Dedifferentiated amniotic fluid mesenchymal stem cell (primary cell): ENCODE measurements at regions not wholly inside any gene's neighbourhood (a gene's known extent, or its start where the extent isn't known, plus 50 kb on each side); places are given as distances from the start of the nearest gene placed in this dataset.
"Not testable (repeated sequence)": the region's sequence is repeated elsewhere in the genome, so short reads cannot be mapped to it uniquely, and the experiment has no call there.

ENCODE experiments used
- DNase-seq: peaks from one replicate; pipeline ENCODE4 v3.0.0-alpha.2; 2016; ENCODE audit errors: extremely low spot score

DNA sequence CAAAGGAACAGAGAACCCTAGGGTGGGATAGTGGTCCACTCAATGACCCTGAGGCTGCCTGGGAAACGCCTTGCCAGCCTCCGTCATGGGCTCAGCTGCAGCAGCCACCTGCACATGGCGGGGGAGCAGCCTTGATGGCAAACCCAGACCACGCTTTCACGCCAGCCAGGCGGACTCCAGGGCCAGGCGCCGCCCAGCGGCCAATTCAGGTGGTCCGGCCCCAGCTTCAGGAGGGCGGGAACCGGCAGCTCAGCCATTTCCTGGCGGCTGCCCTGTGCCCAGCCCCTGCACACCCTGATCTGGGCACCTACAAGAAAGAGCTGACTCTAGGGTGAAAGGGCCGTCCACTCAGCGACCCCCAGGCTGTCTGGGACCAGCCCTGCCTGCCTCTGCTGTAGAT is 87.5 kb downstream of the POTEG start:
- DNase-seq, result not testable (repeated sequence)

DNA sequence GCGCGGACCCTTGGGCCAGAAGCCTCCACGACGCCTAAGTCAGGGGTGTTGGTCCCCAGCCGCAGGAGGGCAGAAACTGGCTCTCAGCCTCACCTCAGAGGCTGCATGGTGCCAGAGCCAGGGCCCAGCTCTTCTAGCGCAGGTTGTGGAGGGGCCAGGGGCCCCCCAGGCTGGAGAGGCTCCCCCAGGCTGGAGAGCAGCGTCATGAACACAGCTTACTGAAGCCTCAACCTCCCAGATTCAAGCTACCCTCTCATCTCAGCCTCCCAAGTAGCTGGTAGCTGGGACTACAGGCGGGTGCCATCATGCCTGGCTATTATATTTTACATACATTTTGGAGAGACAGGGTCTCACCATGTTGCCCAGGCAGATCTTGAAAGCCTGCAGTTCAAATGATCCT is 87.0 kb downstream of the POTEG start:
- not testable (repeated sequence) for DNase-seq
